SK-N-SH (cell line): ENCODE measurements at regions not wholly inside any gene's neighbourhood (a gene's known extent, or its start where the extent isn't known, plus 50 kb on each side); places are given as distances from the start of the nearest gene placed in this dataset.

Experiments
- CTCF ChIA-PET: fragments of 300-600, 350-600 bp; formaldehyde crosslinking; extraction: SDS; loops from one replicate; lab custom pipeline; 2021; lab: Yijun Ruan, JAX
- POLR2A ChIA-PET: fragments of 350-600 bp; sonication (Branson Sonifier 250); formaldehyde crosslinking; extraction: SDS; loops from one replicate; lab custom pipeline; 2020; ENCODE audit warnings: antibody characterized with exemption, inconsistent platforms; lab: Yijun Ruan, JAX
- DNase-seq: peaks from one replicate; pipeline ENCODE4 v3.0.0; 2012
- H2AFZ ChIP-seq: fragments of 200-600 bp; sonication (generic); 2 replicates; pipeline ENCODE4 v1.8.1; 2016; ENCODE audit warnings: antibody characterized with exemption, mild to moderate bottlenecking, low read depth
- H3F3A ChIP-seq: fragments of 200-600 bp; sonication (generic); replicated peaks from 2 replicates; pipeline ENCODE3; 2016; ENCODE audit warnings: antibody characterized with exemption, mild to moderate bottlenecking; ENCODE audit not compliant: insufficient read depth
- H3K27ac ChIP-seq, 2 experiments: fragments of 200-500 bp in 1 of 2; fragments of 200-600 bp in 1 of 2; sonication (Bioruptor generic) in 1 of 2; sonication (generic), shearing (Covaris generic) in 1 of 2; 2 replicates each; pipeline versions ENCODE4 v1.5.1 to v1.6.1; 2014 to 2016; ENCODE audit warnings: low read depth in 2 of 2, inconsistent platforms in 1 of 2, low read length in 1 of 2, mild to moderate bottlenecking in 1 of 2, mixed read lengths in 1 of 2
- H3K27me3 ChIP-seq: fragments of 200-600 bp; sonication (generic), shearing (Covaris generic); 2 replicates; pipeline ENCODE4 v1.6.1; 2016; ENCODE audit warnings: mixed run types; ENCODE audit not compliant: insufficient read depth
- H3K36me3 ChIP-seq, 2 experiments: fragments of 200-500 bp in 1 of 2; fragments of 200-600 bp in 1 of 2; sonication (Bioruptor generic) in 1 of 2; sonication (generic) in 1 of 2; replicated peaks in 1 of 2; 2 replicates each; pipeline versions ENCODE3 to v1.5.1; 2014 to 2016; ENCODE audit warnings: low read length in 1 of 2, mild to moderate bottlenecking in 1 of 2; ENCODE audit not compliant: insufficient read depth in 2 of 2, control insufficient read depth in 1 of 2
- H3K4me1 ChIP-seq, 2 experiments: fragments of 200-500 bp in 1 of 2; fragments of 200-600 bp in 1 of 2; sonication (Bioruptor generic) in 1 of 2; sonication (generic), shearing (Covaris generic) in 1 of 2; 2 replicates each; pipeline versions ENCODE4 v1.5.1 to v1.6.1; 2014 to 2016; ENCODE audit warnings: low read depth in 1 of 2, low read length in 1 of 2, mixed run types in 1 of 2; ENCODE audit not compliant: insufficient read depth in 2 of 2, control insufficient read depth in 1 of 2
- H3K4me2 ChIP-seq: fragments of 200-600 bp; sonication (generic), shearing (Covaris generic); 2 replicates; pipeline ENCODE4 v1.6.1; 2017; ENCODE audit warnings: mixed run types
- H3K4me3 ChIP-seq, 2 experiments: fragments of 200-500 bp in 1 of 2; fragments of 200-600 bp in 1 of 2; sonication (Bioruptor generic) in 1 of 2; sonication (generic), shearing (Covaris generic) in 1 of 2; 2 replicates each; pipeline versions ENCODE4 v1.5.1 to v1.8.1; 2014 to 2016; ENCODE audit warnings: low read depth in 2 of 2, inconsistent platforms in 1 of 2, low read length in 1 of 2, mild to moderate bottlenecking in 1 of 2, mixed read lengths in 1 of 2, moderate library complexity in 1 of 2
- H3K79me2 ChIP-seq: fragments of 200-600 bp; sonication (generic); 2 replicates; pipeline ENCODE4 v1.8.1; 2017; ENCODE audit warnings: mild to moderate bottlenecking; ENCODE audit not compliant: insufficient read depth
- H3K9ac ChIP-seq: fragments of 200-600 bp; sonication (generic); 2 replicates; pipeline ENCODE4 v1.6.1; 2017; ENCODE audit warnings: mixed run types
- H3K9me2 ChIP-seq: fragments of 200-600 bp; sonication (generic); 2 replicates; pipeline ENCODE4 v1.6.1; 2017; ENCODE audit warnings: mixed run types
- H3K9me3 ChIP-seq: fragments of 200-600 bp; sonication (generic); 2 replicates; pipeline ENCODE4 v1.6.1; 2017; ENCODE audit warnings: mixed run types, mild to moderate bottlenecking, moderate library complexity
- H4K20me1 ChIP-seq: fragments of 200-600 bp; sonication (generic); 2 replicates; pipeline ENCODE4 v1.6.1; 2017; ENCODE audit warnings: mild to moderate bottlenecking, mixed run types; ENCODE audit not compliant: insufficient read depth
- ELF1 ChIP-seq: IDR thresholded peaks from 2 replicates; pipeline ENCODE4 v1.4.0; 2012
- EP300 ChIP-seq, 2 experiments: IDR thresholded peaks; 2 replicates each; pipeline versions ENCODE4 v1.4.0 to v1.6.1; 2012; ENCODE audit warnings: borderline replicate concordance in 1 of 2, low read depth in 1 of 2, low read length in 1 of 2
- EZH2phosphoT487 ChIP-seq: fragments of 200-600 bp; sonication (generic); IDR thresholded peaks from 2 replicates; pipeline ENCODE4 v1.6.1; 2017; ENCODE audit warnings: low read depth, mixed run types, mild to moderate bottlenecking, antibody characterized with exemption, moderate library complexity, borderline replicate concordance
- FOSL2 ChIP-seq: IDR thresholded peaks from 2 replicates; pipeline ENCODE4 v1.4.0; 2012; ENCODE audit warnings: low read depth, mild to moderate bottlenecking, moderate library complexity, borderline replicate concordance
- FOXM1 ChIP-seq: IDR thresholded peaks from 2 replicates; pipeline ENCODE4 v1.4.0; 2012; ENCODE audit warnings: low read depth, mild to moderate bottlenecking
- GABPA ChIP-seq: IDR thresholded peaks from 2 replicates; pipeline ENCODE4 v1.4.0; 2012; ENCODE audit warnings: low read depth, mild to moderate bottlenecking
- JUND ChIP-seq: IDR thresholded peaks from 2 replicates; pipeline ENCODE4 v1.4.0; 2012
- NFIC ChIP-seq: IDR thresholded peaks from 2 replicates; pipeline ENCODE4 v1.4.0; 2012; ENCODE audit warnings: borderline replicate concordance
- RCOR1 ChIP-seq: fragments of 150-350 bp; IDR thresholded peaks from 2 replicates; pipeline ENCODE4 v1.6.1; 2017; ENCODE audit warnings: antibody characterized with exemption, low read length
- SIN3A ChIP-seq: IDR thresholded peaks from 2 replicates; pipeline ENCODE4 v1.6.1; 2012; ENCODE audit warnings: low read depth, mild to moderate bottlenecking, low read length, moderate library complexity, borderline replicate concordance
- SMC3 ChIP-seq: IDR thresholded peaks from 2 replicates; pipeline ENCODE4 v1.6.1; 2012; ENCODE audit warnings: low read depth, low read length, improper control_type of control experiment
- TEAD4 ChIP-seq: IDR thresholded peaks from 2 replicates; pipeline ENCODE4 v1.4.0; 2012; ENCODE audit warnings: mild to moderate bottlenecking, borderline replicate concordance; ENCODE audit not compliant: insufficient read depth
- TF ChIP-seq, protein P1 (sequence below): IDR thresholded peaks from 2 replicates; pipeline ENCODE4 v1.4.0; 2012; ENCODE audit warnings: low read depth, borderline replicate concordance
- TF ChIP-seq, protein P2 (sequence below): fragments of 200-600 bp; sonication (generic); IDR thresholded peaks from 2 replicates; pipeline ENCODE4 v1.6.1; 2017; ENCODE audit warnings: antibody characterized with exemption, mild to moderate bottlenecking, moderate library complexity
- TF ChIP-seq, protein P3 (sequence below): IDR thresholded peaks from 2 replicates; pipeline ENCODE4 v1.6.1; 2012; ENCODE audit warnings: mild to moderate bottlenecking, low read depth, low read length, moderate library complexity

DNA sequence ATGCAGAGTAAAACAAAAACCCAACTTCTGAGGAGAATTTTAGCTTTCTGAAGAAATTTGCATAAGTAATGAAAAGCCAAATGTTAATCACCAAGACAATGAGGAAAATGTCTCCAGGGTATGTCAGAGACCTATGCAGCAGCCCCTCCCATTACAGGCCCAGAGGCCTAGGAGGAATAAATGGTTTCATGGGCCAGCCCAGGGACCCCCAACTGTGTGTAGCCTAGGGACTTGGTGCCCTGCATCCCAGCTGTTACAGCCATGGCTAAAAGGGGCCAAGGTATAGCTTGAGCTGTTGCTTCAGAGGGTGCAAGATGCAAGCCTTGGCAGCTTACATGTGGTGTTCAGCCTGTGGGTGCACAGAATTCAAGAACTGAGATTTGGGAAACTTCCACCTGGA is 1256.9 kb upstream of the PIK3C3 start:
- Histone ChIP-seq H3K79me2 (no peaks in the 10 kb centered on the region), H4K20me1 (no peaks in the 10 kb centered on the region), H3K27ac (no peak overlapping the region), H3K9me2 (no peaks in the 10 kb centered on the region), H3K4me3 (no peak overlapping the region), H3K36me3 (no peaks in the 10 kb centered on the region), H3K9ac (no peak overlapping the region), H3K4me2 (no peak overlapping the region), H3K4me1 (no peaks in the 10 kb centered on the region), H3K9me3 (no peaks in the 10 kb centered on the region), H3F3A (no peaks in the 10 kb centered on the region), H3K27me3 (no peaks in the 10 kb centered on the region), H2AFZ (no peak overlapping the region)
- no peak for TF ChIP-seq TEAD4
- TF ChIP-seq FOXM1, result no peak
- TF ChIP-seq NFIC, result no peak
- TF ChIP-seq SMC3, result no peak
- TF ChIP-seq EZH2phosphoT487, result no peak
- TF ChIP-seq, protein P1, sequence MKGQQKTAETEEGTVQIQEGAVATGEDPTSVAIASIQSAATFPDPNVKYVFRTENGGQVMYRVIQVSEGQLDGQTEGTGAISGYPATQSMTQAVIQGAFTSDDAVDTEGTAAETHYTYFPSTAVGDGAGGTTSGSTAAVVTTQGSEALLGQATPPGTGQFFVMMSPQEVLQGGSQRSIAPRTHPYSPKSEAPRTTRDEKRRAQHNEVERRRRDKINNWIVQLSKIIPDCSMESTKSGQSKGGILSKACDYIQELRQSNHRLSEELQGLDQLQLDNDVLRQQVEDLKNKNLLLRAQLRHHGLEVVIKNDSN, result no peak
- TF ChIP-seq, protein P2, sequence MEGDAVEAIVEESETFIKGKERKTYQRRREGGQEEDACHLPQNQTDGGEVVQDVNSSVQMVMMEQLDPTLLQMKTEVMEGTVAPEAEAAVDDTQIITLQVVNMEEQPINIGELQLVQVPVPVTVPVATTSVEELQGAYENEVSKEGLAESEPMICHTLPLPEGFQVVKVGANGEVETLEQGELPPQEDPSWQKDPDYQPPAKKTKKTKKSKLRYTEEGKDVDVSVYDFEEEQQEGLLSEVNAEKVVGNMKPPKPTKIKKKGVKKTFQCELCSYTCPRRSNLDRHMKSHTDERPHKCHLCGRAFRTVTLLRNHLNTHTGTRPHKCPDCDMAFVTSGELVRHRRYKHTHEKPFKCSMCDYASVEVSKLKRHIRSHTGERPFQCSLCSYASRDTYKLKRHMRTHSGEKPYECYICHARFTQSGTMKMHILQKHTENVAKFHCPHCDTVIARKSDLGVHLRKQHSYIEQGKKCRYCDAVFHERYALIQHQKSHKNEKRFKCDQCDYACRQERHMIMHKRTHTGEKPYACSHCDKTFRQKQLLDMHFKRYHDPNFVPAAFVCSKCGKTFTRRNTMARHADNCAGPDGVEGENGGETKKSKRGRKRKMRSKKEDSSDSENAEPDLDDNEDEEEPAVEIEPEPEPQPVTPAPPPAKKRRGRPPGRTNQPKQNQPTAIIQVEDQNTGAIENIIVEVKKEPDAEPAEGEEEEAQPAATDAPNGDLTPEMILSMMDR, result no peak
- TF ChIP-seq, protein P3, sequence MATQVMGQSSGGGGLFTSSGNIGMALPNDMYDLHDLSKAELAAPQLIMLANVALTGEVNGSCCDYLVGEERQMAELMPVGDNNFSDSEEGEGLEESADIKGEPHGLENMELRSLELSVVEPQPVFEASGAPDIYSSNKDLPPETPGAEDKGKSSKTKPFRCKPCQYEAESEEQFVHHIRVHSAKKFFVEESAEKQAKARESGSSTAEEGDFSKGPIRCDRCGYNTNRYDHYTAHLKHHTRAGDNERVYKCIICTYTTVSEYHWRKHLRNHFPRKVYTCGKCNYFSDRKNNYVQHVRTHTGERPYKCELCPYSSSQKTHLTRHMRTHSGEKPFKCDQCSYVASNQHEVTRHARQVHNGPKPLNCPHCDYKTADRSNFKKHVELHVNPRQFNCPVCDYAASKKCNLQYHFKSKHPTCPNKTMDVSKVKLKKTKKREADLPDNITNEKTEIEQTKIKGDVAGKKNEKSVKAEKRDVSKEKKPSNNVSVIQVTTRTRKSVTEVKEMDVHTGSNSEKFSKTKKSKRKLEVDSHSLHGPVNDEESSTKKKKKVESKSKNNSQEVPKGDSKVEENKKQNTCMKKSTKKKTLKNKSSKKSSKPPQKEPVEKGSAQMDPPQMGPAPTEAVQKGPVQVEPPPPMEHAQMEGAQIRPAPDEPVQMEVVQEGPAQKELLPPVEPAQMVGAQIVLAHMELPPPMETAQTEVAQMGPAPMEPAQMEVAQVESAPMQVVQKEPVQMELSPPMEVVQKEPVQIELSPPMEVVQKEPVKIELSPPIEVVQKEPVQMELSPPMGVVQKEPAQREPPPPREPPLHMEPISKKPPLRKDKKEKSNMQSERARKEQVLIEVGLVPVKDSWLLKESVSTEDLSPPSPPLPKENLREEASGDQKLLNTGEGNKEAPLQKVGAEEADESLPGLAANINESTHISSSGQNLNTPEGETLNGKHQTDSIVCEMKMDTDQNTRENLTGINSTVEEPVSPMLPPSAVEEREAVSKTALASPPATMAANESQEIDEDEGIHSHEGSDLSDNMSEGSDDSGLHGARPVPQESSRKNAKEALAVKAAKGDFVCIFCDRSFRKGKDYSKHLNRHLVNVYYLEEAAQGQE, result no peak
- TF ChIP-seq JUND, result no peak
- TF ChIP-seq SIN3A, result no peak
- TF ChIP-seq RCOR1, result no peak
- TF ChIP-seq EP300 (IDR thresholded peaks at IDR 0.05; ENCODE audit: borderline replicate concordance in 1 of 2, low read depth in 1 of 2, low read length in 1 of 2), result no peak
- no peak for TF ChIP-seq ELF1
- TF ChIP-seq GABPA, result no peak
- TF ChIP-seq FOSL2, result no peak
- CTCF ChIA-PET, result no interaction called here
- DNase-seq, result no peak
- POLR2A ChIA-PET, result no interaction called here
